ENCODE measurements at regions not wholly inside any gene's neighbourhood (a gene's known extent, or its start where the extent isn't known, plus 50 kb on each side); places are given as distances from the start of the nearest gene placed in this dataset.

DNA sequence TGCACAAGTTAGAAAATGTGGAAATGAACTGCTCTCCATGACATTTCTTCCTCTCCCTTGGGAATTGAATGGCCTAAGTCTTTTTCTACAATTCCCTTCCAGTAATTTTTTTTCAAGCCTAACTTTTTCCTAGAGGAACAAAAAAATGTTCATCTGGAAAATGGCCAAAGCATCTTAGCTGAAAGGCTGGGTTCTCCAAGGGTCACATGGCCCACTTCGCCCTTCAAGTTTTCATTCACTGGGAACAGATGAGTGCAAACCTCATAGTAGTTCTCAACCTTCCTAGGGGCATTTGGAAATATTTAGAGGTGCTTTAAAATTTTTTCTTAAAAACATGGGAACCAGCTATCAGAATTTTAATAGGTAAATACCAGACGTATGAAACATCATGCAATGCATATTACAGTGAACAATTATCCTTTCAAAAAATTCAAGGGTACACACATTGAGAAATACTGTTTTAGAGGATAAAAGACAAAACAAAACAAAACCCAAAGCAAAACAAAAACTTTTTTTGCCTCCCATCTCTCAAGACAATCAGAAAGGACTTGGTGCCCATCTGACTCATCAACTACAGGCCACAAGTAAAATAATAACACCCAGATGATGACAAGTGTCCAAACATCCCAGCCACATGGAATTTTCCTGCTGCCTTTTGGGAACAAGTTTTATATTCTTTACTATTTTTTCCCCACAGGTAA, 208.8 kb downstream of the SLITRK6 start:
- ATAC-seq (no peak), DNase-seq (ENCODE audit: low spot score) (no peak)
- peaks cover 18% of the 10 kb centered on the region for H3K9me3 Mint-ChIP-seq
- TF ChIP-seq, protein P1, sequence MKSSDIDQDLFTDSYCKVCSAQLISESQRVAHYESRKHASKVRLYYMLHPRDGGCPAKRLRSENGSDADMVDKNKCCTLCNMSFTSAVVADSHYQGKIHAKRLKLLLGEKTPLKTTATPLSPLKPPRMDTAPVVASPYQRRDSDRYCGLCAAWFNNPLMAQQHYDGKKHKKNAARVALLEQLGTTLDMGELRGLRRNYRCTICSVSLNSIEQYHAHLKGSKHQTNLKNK (CRISPR knock-in tag; IDR thresholded peaks at IDR 0.05), result no peak
- TF ChIP-seq ZNF396 (CRISPR knock-in tag; IDR thresholded peaks at IDR 0.05; ENCODE audit: borderline replicate concordance) (no peak), ESRRA (CRISPR knock-in tag; IDR thresholded peaks at IDR 0.05; ENCODE audit: borderline replicate concordance) (no peak), ZNF423 (CRISPR knock-in tag; IDR thresholded peaks at IDR 0.05) (no peak), GRHL2 (CRISPR knock-in tag; IDR thresholded peaks at IDR 0.05; ENCODE audit: insufficient replicate concordance, severe bottlenecking) (no peak), FOXP4 (CRISPR knock-in tag; IDR thresholded peaks at IDR 0.05) (no peak), ZNF317 (CRISPR knock-in tag; IDR thresholded peaks at IDR 0.05; ENCODE audit: borderline replicate concordance, low read depth) (no peak), FOXJ3 (CRISPR knock-in tag; IDR thresholded peaks at IDR 0.05; ENCODE audit: borderline replicate concordance) (no peak), ZNF219 (CRISPR knock-in tag; IDR thresholded peaks at IDR 0.05; ENCODE audit: borderline replicate concordance) (no peak), ZNF281 (CRISPR knock-in tag; IDR thresholded peaks at IDR 0.05) (no peak), NR1H2 (CRISPR knock-in tag; IDR thresholded peaks at IDR 0.05) (no peak), HMGA2 (CRISPR knock-in tag; IDR thresholded peaks at IDR 0.05) (no peak), AFF4 (CRISPR knock-in tag; IDR thresholded peaks at IDR 0.05; ENCODE audit: borderline replicate concordance) (no peak), ZNF232 (CRISPR knock-in tag; IDR thresholded peaks at IDR 0.05) (no peak), ATF1 (CRISPR knock-in tag; IDR thresholded peaks at IDR 0.05) (no peak), ATF3 (CRISPR knock-in tag; conservative IDR thresholded peaks at IDR 0.05) (no peak), TP53 (CRISPR knock-in tag; IDR thresholded peaks at IDR 0.05) (no peak), ZNF512 (CRISPR knock-in tag; IDR thresholded peaks at IDR 0.05; ENCODE audit: borderline replicate concordance) (no peak), SOX15 (CRISPR knock-in tag; IDR thresholded peaks at IDR 0.05) (no peak)
- TF ChIP-seq, protein P2, sequence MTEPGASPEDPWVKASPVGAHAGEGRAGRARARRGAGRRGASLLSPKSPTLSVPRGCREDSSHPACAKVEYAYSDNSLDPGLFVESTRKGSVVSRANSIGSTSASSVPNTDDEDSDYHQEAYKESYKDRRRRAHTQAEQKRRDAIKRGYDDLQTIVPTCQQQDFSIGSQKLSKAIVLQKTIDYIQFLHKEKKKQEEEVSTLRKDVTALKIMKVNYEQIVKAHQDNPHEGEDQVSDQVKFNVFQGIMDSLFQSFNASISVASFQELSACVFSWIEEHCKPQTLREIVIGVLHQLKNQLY (CRISPR knock-in tag; IDR thresholded peaks at IDR 0.05), result no peak
- no peak overlapping the region for H3K27ac Mint-ChIP-seq
- ChIA-PET POLR2A (no interaction called here), CTCF (no interaction called here)
- H3K4me3 Mint-ChIP-seq, result no peak overlapping the region
- H3K36me3 Mint-ChIP-seq, result peaks cover 14% of the 10 kb centered on the region
- peaks cover 27% of the 10 kb centered on the region for H3K4me1 Mint-ChIP-seq
- H3K27me3 Mint-ChIP-seq (ENCODE audit: low read depth), result no peaks in the 10 kb centered on the region
